ENCODE measurements at regions not wholly inside any gene's neighbourhood (a gene's known extent, or its start where the extent isn't known, plus 50 kb on each side); places are given as distances from the start of the nearest gene placed in this dataset.

DNA sequence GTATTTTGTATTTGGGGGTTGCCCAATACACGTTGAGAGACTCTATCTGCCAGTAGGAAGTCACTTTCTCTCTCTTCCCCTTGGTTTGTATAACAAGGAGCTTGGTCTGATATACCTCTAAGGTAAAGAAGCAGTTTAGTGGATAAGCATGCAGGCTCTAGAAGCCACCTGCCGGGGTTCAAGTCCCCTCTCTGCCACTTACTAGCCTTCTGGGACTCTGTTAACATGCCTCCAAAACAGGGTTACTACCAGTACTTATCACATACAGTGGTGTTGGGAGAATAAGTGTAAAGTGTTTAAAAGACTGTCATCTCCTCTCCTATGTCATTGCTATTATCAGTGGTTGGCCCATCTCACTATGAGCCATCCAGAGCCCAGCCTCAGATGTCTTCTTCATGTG is 156.1 kb upstream of the HS3ST3A1 start:
- H3K27me3 ChIP-seq (ENCODE audit: control insufficient read depth, insufficient read depth, low read length) = no peaks in the 10 kb centered on the region
- TF ChIP-seq, protein P1, sequence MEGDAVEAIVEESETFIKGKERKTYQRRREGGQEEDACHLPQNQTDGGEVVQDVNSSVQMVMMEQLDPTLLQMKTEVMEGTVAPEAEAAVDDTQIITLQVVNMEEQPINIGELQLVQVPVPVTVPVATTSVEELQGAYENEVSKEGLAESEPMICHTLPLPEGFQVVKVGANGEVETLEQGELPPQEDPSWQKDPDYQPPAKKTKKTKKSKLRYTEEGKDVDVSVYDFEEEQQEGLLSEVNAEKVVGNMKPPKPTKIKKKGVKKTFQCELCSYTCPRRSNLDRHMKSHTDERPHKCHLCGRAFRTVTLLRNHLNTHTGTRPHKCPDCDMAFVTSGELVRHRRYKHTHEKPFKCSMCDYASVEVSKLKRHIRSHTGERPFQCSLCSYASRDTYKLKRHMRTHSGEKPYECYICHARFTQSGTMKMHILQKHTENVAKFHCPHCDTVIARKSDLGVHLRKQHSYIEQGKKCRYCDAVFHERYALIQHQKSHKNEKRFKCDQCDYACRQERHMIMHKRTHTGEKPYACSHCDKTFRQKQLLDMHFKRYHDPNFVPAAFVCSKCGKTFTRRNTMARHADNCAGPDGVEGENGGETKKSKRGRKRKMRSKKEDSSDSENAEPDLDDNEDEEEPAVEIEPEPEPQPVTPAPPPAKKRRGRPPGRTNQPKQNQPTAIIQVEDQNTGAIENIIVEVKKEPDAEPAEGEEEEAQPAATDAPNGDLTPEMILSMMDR (IDR thresholded peaks at IDR 0.05; ENCODE audit: insufficient read depth, low read length, severe bottlenecking) = no peak
- H3K4me3 ChIP-seq (ENCODE audit: low read depth, low read length) = no peak overlapping the region
- DNase-seq (ENCODE audit: low read depth) (no peak), FAIRE-seq (no peak)
- no peaks in the 10 kb centered on the region for H3K36me3 ChIP-seq (ENCODE audit: control insufficient read depth, insufficient read depth, low read length)

DNA sequence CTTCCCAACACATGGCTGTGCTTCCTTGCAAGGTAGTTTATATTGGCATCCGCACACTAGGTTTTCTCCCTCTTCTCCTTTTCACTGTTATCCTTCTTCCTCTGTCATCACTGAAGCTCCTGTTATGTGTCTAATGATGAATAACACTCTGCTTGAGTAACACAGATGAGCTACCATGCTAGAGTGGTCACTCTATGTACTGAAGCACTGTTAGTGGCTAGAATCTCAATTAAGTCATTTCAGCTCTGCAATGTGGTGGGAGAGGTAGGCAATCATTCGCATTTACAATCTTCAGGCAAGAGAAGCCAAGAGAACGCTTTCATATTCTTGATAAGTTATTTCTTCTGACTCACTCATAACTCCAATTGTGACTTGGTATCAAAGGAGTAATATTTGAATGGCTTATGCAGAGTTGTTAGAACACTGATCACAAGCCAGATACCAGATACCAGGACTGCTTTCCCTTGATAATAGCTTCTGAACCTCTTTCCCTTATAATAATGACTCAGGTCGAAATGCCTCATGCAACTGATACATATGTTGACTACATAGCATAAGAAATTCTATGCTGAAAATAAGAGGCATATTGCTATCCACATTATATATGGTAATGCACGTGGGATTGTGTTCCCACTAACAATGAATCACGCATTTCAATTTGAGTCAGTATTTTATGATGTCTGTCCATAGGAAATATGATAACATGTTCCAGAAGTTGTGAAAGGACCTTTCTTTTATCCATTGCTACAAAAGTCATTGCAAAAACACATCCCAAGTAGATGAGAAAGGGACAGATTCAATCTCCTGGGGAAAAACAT is 158.0 kb upstream of the HS3ST3A1 start:
- Histone ChIP-seq H3K36me3 (ENCODE audit: control insufficient read depth, insufficient read depth, low read length) (no peaks in the 10 kb centered on the region), H3K27me3 (ENCODE audit: control insufficient read depth, insufficient read depth, low read length) (no peaks in the 10 kb centered on the region), H3K4me3 (ENCODE audit: low read depth, low read length) (no peak overlapping the region)
- FAIRE-seq (no peak), DNase-seq (ENCODE audit: low read depth) (peak; percentile 50)
- TF ChIP-seq, protein P1 (IDR thresholded peaks at IDR 0.05; ENCODE audit: insufficient read depth, low read length, severe bottlenecking) = no peak

DNA sequence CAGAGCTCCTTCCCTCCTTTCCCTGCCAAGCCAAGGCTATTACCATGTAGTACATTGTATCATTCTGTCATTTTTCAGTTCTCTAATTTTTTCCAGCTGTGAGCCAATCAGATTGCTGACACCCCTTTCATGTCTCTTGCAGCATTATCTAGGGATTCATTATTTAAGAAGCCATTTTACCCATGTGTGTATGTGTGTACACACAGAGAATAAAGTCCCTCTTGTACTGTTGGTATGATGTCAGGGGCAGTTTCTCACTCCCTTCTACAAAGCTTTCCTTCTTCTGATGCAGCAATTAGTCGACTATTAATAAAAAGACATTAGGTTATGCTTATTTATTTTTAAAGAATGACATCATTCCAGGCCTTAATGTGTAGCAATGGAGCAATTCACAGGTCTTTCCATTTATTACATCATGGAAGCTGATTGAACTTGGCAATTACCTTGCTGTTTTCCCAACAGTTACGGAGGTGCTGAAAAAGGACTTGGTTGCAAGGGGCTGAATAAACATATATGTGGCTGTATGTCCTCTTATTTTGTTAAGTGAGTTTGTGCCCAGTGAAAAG is 159.4 kb upstream of the HS3ST3A1 start:
- TF ChIP-seq, protein P1 (IDR thresholded peaks at IDR 0.05; ENCODE audit: insufficient read depth, low read length, severe bottlenecking) = no peak
- Histone ChIP-seq H3K27me3 (ENCODE audit: control insufficient read depth, insufficient read depth, low read length) (no peaks in the 10 kb centered on the region), H3K4me3 (ENCODE audit: low read depth, low read length) (no peak overlapping the region), H3K36me3 (ENCODE audit: control insufficient read depth, insufficient read depth, low read length) (no peaks in the 10 kb centered on the region)
- no peak for FAIRE-seq
- DNase-seq (ENCODE audit: low read depth) = peak; percentile 33

DNA sequence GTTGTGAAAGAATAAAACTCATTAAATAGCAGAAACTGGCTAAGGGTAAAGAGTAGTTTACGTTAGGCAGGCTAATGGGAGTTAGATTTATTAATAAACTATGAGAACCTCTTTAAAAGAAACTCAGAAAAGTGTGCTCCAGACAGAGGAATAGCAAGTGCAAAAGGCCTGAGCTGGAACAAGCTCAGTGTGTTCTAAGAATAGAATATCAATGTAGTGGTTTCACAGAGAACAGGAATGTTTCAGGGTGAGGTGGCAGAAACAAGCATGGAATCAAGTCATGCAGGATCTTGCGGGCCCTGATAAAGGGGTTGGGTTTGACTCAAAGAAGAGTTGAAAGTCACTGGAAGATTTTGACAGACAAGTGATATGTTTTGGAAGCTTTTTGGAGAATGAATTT is 164.0 kb upstream of the HS3ST3A1 start:
- H3K27me3 ChIP-seq (ENCODE audit: control insufficient read depth, insufficient read depth, low read length) = no peaks in the 10 kb centered on the region
- TF ChIP-seq, protein P1 (IDR thresholded peaks at IDR 0.05; ENCODE audit: insufficient read depth, low read length, severe bottlenecking) = no peak
- H3K4me3 ChIP-seq (ENCODE audit: low read depth, low read length) = no peak overlapping the region
- no peaks in the 10 kb centered on the region for H3K36me3 ChIP-seq (ENCODE audit: control insufficient read depth, insufficient read depth, low read length)
- FAIRE-seq = no peak
- peak; percentile 71 for DNase-seq (ENCODE audit: low read depth)

DNA sequence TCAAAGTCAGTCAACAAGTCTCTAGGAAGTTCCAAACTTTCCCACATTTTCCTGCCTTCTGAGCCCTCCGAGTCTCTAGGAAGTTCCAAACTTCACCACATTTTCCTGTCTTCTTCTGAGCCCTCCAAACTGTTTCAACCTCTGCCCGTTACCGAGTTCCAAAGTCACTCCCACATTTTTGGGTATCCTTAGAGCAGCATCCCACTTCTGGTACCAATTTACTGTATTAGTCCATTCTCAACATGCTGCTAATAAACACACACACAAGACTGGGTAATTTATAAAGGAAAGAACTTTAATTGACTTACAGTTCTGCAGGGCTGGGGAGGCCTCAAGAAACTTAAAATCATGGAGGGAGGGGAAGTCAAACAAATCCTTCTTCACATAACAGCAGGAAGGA is 169.0 kb upstream of the HS3ST3A1 start:
- H3K36me3 ChIP-seq (ENCODE audit: control insufficient read depth, insufficient read depth, low read length) = no peaks in the 10 kb centered on the region
- FAIRE-seq (no peak), DNase-seq (ENCODE audit: low read depth) (no peak)
- TF ChIP-seq, protein P1 (IDR thresholded peaks at IDR 0.05; ENCODE audit: insufficient read depth, low read length, severe bottlenecking) = no peak
- no peaks in the 10 kb centered on the region for H3K27me3 ChIP-seq (ENCODE audit: control insufficient read depth, insufficient read depth, low read length)
- H3K4me3 ChIP-seq (ENCODE audit: low read depth, low read length) = no peak overlapping the region

All from bronchial epithelial cell (primary cell).